Fibroblast of villous mesenchyme (primary cell): ENCODE measurements at regions not wholly inside any gene's neighbourhood (a gene's known extent, or its start where the extent isn't known, plus 50 kb on each side); places are given as distances from the start of the nearest gene placed in this dataset.

ENCODE experiments used
- DNase-seq: peaks from one replicate; pipeline ENCODE4 v3.0.0-alpha.2; 2010; ENCODE audit warnings: low read depth
- H3K4me3 ChIP-seq: 2 replicates; pipeline ENCODE4 v1.5.1; 2011; ENCODE audit warnings: low read depth, mild to moderate bottlenecking, low read length
- TF ChIP-seq, protein P1 (sequence below): IDR thresholded peaks from 2 replicates; pipeline ENCODE4 v1.5.1; 2012; ENCODE audit warnings: low read depth, mild to moderate bottlenecking, low read length; ENCODE audit not compliant: insufficient read depth

DNA sequence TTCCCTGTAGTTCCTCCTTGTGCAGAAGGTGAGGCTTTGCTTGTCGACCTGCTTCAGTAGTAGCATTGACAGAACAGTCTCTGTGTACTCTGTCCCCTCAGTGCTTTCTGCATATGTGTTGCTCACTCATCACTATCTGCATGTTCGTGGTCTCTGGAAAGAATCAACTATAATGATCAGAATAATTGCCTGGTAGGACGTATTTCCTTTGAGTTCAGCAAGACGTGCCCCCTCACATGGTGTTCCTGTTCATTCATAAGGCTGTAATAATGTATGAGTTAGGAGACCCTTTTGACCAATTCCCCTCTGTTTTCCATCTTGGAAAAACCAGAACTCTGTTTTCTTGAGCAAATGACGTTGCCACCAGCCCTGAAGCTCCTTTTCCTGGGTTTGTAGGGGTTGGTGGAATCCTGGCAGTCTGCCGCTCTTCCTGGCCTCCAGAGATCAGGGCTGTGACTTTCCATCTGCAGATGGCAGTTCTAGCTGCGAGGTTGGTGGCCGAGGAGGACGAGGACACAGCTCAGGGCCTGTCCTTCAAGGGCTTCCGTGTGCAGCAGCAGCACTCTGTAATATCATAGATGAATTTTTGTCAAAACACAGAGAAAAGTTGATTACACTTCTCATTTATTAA lies 61.9 kb downstream of the EXOSC2 start:
- DNase-seq, result no peak
- TF ChIP-seq, protein P1, sequence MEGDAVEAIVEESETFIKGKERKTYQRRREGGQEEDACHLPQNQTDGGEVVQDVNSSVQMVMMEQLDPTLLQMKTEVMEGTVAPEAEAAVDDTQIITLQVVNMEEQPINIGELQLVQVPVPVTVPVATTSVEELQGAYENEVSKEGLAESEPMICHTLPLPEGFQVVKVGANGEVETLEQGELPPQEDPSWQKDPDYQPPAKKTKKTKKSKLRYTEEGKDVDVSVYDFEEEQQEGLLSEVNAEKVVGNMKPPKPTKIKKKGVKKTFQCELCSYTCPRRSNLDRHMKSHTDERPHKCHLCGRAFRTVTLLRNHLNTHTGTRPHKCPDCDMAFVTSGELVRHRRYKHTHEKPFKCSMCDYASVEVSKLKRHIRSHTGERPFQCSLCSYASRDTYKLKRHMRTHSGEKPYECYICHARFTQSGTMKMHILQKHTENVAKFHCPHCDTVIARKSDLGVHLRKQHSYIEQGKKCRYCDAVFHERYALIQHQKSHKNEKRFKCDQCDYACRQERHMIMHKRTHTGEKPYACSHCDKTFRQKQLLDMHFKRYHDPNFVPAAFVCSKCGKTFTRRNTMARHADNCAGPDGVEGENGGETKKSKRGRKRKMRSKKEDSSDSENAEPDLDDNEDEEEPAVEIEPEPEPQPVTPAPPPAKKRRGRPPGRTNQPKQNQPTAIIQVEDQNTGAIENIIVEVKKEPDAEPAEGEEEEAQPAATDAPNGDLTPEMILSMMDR, result no peak
- no peak overlapping the region for H3K4me3 ChIP-seq

DNA sequence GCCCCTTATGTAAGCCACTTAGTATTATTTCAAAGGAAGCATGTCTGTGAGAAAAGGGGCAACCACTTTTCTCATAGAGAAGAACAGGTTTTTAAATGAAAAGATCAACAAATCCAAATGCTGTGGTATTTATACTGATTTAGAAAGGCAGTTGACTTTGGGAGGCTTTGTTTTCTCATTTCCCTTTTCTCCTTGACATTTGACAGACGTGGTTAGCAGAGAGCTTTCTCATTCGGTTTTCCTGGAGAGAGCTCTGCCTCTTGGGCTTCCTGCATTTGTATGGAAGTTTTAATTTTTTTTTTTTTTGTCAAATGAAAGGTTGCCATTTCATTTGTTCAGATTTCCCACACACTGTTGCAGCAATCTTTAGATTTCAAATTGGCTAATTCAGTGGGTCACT lies 62.5 kb downstream of the EXOSC2 start:
- TF ChIP-seq, protein P1, result no peak
- no peak for DNase-seq
- no peak overlapping the region for H3K4me3 ChIP-seq

DNA sequence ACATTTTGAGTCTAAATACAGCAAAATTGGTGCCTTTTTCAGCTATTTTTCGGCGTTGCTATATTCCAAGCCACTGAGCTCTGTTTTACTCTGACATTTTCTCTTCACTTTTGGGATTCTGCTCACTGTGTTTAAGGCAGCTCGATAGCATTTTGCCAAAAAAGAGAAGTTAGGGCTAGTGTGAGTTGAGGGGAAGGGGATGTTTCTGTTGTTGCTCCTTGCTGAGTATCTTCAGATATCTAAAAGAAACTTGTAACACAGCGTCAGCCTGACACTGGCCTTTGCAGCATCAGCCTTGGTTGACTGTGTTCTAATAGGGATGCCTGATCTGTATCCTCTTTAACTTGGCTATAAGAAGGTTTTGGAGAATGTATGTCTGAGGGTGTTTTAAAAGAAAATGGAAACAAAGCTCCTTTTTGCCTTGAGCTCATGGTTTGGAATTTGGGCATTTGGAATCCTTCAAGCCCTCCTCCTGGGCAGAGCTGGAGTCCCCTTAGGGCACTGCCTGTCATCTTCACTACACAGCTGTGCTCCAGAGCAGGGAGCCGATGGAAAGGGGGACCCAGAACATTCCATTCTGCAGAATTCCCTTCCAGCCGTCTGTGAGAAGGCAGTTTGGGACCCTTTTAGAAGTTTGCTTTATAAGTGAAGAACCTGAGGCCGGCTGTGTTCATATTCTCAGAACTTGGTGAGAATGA lies 63.0 kb downstream of the EXOSC2 start:
- no peak overlapping the region for H3K4me3 ChIP-seq
- TF ChIP-seq, protein P1, result no peak
- no peak for DNase-seq

DNA sequence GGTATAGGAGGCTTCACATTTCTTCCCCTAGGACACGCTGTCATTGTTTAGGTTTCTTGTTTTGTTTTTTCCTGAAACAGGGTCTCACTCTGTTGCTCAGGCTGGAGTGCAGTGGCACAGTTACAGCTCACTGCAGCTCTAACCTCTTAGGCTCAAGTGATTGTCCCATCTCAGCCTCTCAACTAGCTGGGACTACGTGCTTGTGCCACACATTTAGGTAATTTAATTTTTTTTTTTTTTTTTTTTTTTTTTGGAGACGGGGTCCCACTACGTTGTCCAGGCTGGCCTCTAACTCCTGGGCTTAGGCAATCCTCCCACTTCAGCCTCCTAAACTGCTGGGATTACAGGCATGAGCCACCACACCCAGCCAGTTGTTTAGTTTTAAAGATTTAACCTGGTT lies 66.2 kb downstream of the EXOSC2 start:
- H3K4me3 ChIP-seq, result no peak overlapping the region
- TF ChIP-seq, protein P1, result no peak
- DNase-seq, result no peak

DNA sequence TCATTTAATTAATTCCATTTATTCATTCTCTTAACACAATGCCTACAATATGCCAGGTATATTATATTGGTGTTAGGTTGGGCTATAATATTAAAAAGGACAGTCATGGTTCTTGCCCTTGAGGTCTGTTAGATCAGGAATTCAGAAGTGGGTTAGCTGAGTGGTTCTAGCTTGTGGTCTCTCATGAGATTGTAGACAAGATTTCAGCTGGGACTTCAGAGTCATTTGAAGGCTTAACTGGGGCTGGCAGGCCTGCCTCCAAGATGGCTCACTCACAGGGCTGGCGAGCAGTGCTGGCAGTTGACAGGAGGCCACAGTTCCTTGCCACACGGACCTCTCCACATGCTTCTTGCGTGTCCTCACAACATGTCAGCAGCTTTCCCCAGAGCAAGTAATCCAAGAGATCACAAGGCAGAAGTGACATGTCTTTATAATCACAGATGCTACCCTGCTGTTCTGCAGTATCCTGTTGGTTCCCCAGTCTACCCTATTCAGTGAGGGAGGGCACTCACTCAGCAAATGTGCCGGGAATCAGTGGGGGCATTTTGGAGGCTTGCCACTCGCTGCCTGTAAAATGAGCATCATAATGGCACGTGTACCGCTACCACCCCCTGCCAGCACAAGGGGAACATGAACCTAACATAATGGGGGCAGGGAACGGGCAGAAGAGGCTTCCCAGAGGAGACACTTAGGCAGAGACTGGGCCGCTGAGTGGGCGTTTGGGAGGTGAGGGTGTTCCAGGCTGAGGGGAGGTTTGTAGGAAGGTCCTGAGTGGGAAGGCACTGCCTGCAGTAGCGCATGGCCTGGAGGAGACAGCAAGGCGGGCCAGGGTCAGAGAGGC lies 70.0 kb downstream of the EXOSC2 start:
- TF ChIP-seq, protein P1, result no peak
- DNase-seq, result no peak
- no peak overlapping the region for H3K4me3 ChIP-seq

DNA sequence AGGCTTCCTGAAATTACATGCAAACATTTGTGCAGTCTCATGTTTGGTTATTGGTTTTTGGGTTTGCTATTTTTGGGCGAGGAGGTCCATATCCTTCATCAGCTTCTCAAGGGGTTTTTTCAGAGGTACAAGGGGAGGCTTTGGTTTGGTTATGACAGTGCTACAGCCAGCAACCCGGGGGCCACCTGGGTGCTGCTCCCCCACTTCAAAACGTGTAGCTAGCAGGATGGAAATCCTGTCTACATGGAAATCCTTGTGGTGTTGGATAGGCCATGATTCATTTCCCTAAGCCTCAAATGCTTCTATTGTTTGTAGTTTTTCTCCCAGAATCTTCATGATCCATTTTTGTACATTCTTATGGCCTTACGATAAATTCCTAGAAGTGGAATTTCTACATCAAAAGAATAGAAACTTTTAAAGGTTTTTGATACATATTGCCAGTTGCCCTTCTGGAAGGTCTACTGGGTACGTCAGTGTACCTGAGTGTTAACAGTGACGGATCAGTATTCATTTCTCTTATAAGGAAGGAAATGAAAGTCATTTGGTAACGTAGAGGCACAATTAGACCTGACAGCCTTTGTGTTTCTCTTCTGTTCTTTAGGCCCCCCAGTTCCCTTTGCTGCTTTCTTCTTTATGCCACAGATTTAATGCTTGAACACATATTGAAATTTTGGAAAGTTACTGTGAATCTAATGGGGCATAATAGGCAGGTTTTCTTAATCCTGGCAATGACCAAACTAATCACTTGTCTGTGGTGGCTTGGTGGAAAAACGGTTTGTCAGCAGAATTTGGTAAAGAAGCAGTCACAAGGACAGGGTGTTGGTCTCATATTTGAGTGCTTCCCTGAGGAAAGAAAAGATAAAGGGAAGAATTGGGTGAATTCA lies 69.7 kb upstream of the ABL1 start:
- no peak for DNase-seq
- TF ChIP-seq, protein P1, result no peak
- no peak overlapping the region for H3K4me3 ChIP-seq
